ENCODE measurements at regions not wholly inside any gene's neighbourhood (a gene's known extent, or its start where the extent isn't known, plus 50 kb on each side); places are given as distances from the start of the nearest gene placed in this dataset.

DNA sequence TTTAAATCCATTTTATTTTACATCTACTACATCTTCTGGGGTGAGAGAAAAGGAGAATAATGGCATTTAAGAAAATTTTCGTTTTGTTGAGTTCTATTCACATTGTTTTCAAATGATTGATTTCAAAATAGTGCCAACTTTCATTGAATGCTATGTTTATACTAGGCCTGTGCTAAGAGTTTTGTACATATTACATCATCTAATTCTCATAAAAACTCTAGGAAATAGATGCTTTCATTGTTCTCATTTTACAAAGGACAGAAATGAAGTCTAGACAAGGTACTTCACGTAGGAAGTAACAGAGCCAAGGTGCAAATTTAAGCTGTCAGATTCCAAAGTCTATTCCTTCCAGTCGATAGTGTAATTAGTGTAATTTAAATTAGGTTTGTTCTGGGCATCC, 402.8 kb upstream of the UBE2E3 start:
- WGBS (ENCODE audit: insufficient coverage): no CpG with 5 or more reads among the region's 3 CpGs

DNA sequence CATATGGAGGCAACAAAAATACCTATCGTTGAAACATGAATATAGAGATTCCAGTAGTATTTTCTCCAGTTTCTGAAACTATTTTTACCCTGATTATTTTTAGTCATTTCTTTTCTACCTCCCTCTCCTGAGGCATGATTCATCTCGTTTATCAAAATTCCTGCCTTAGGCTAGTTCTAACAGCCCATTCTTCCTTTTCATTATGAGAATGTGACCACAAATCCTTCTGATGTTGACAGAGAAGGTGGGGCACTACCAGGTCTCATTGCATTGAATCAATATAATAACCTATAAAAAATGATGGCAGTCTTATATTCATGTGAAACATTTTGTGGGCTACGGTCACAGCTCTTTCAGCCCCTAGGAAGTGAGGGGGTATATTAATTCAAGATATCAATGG, 406.5 kb upstream of the UBE2E3 start:
- H3K27ac ChIP-seq (ENCODE audit: low read depth, low read length): no peak overlapping the region
- whole genome bisulfite sequencing (ENCODE audit: insufficient coverage): no CpG with 5 or more reads among the region's 3 CpGs

More for the DNA sequence above, 402.8 kb upstream of the UBE2E3 start:
- Histone ChIP-seq H3K36me3 (ENCODE audit: control insufficient read depth, insufficient read depth, low read length) (no peaks in the 10 kb centered on the region), H3K4me1 (ENCODE audit: control insufficient read depth, insufficient read depth, low read length) (no peaks in the 10 kb centered on the region), H3K4me3 (ENCODE audit: low read depth, low read length) (no peak overlapping the region), H3K27ac (ENCODE audit: low read depth, low read length) (no peak overlapping the region), H3K27me3 (ENCODE audit: control insufficient read depth, insufficient read depth, low read length) (no peaks in the 10 kb centered on the region), H3K9me3 (ENCODE audit: control insufficient read depth, insufficient read depth, low read length) (no peaks in the 10 kb centered on the region)
- no peak for DNase-seq (ENCODE audit: low read depth in 4 of 6, low spot score in 6 of 6)

DNA sequence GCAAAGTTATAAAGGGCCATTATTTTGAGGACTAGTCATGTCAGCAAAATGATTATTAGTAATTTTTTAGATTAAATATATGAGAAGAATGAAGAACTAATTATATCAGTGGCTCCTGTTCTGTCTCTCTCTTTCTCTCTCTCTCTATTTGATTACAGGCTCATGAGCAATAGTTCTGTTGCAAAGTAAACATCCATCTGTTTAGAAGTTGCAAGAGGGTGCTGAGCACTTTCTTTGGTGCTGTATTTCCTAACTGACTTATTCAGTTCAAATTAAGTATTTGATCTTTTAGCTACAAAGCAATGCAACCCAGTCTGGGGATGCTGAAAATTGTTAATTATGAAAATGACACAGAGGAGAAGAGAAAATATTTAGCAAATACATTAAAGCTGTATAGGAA, 408.1 kb upstream of the UBE2E3 start:
- Histone ChIP-seq H3K4me3 (ENCODE audit: low read depth, low read length) (no peak overlapping the region), H3K27ac (ENCODE audit: low read depth, low read length) (no peak overlapping the region), H3K27me3 (ENCODE audit: control insufficient read depth, insufficient read depth, low read length) (no peaks in the 10 kb centered on the region), H3K36me3 (ENCODE audit: control insufficient read depth, insufficient read depth, low read length) (no peaks in the 10 kb centered on the region), H3K9me3 (ENCODE audit: control insufficient read depth, insufficient read depth, low read length) (no peaks in the 10 kb centered on the region), H3K4me1 (ENCODE audit: control insufficient read depth, insufficient read depth, low read length) (no peaks in the 10 kb centered on the region)
- no peak for DNase-seq (ENCODE audit: low read depth in 4 of 6, low spot score in 6 of 6)

More for the DNA sequence above, 406.5 kb upstream of the UBE2E3 start:
- Histone ChIP-seq H3K9me3 (ENCODE audit: control insufficient read depth, insufficient read depth, low read length) (no peaks in the 10 kb centered on the region), H3K36me3 (ENCODE audit: control insufficient read depth, insufficient read depth, low read length) (no peaks in the 10 kb centered on the region), H3K4me3 (ENCODE audit: low read depth, low read length) (no peak overlapping the region), H3K4me1 (ENCODE audit: control insufficient read depth, insufficient read depth, low read length) (no peaks in the 10 kb centered on the region), H3K27me3 (ENCODE audit: control insufficient read depth, insufficient read depth, low read length) (no peaks in the 10 kb centered on the region)
- DNase-seq (ENCODE audit: low read depth in 4 of 6, low spot score in 6 of 6): no peak

DNA sequence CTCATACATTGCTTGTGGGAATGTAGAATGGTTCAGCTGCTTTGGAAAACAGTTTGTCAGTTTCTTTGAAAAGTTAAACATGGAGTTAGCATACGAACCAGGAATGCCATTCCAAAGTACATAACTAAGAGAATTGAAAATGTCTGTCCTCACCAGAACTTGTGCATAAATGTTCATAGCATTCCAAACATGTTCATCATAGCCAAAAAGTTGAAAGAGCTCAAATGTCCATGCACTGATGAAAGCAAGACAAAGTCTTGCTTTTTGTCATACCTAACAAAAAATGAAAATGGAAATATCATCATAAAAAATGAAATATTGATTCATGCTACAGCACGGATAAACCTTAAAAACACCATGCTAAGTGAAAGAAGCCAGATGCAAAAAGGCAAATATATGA, 408.8 kb upstream of the UBE2E3 start:
- Histone ChIP-seq H3K36me3 (ENCODE audit: control insufficient read depth, insufficient read depth, low read length) (no peaks in the 10 kb centered on the region), H3K27ac (ENCODE audit: low read depth, low read length) (no peak overlapping the region), H3K4me3 (ENCODE audit: low read depth, low read length) (no peak overlapping the region), H3K27me3 (ENCODE audit: control insufficient read depth, insufficient read depth, low read length) (no peaks in the 10 kb centered on the region), H3K9me3 (ENCODE audit: control insufficient read depth, insufficient read depth, low read length) (no peaks in the 10 kb centered on the region), H3K4me1 (ENCODE audit: control insufficient read depth, insufficient read depth, low read length) (no peaks in the 10 kb centered on the region)
- WGBS (ENCODE audit: insufficient coverage): no CpG with 5 or more reads among the region's 2 CpGs
- DNase-seq (ENCODE audit: low read depth in 4 of 6, low spot score in 6 of 6): no peak

DNA sequence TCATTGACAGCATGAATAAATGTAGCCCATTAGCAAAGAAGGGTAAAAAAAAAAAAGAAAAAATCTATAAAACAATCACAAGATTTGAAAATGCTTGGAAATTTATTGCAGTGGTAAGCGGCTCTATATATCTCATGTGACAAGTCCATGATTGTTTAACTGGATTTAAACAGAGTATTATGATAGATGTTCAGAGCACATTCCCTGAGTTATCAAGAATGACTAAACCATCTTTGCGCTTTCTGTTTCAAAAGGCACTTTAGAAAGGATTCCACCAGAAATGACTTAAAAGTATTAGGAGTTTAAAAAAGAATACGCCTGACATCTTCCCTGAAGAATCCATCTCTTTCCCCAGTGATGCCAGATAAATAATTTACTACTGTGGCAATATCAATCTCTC, 409.5 kb upstream of the UBE2E3 start:
- H3K4me3 ChIP-seq (ENCODE audit: low read depth, low read length): no peak overlapping the region
- no CpG with 5 or more reads among the region's 3 CpGs for WGBS (ENCODE audit: insufficient coverage)
- no peaks in the 10 kb centered on the region for H3K9me3 ChIP-seq (ENCODE audit: control insufficient read depth, insufficient read depth, low read length)
- H3K4me1 ChIP-seq (ENCODE audit: control insufficient read depth, insufficient read depth, low read length): no peaks in the 10 kb centered on the region
- H3K27ac ChIP-seq (ENCODE audit: low read depth, low read length): no peak overlapping the region
- no peak for DNase-seq (ENCODE audit: low read depth in 4 of 6, low spot score in 6 of 6)
- no peaks in the 10 kb centered on the region for H3K27me3 ChIP-seq (ENCODE audit: control insufficient read depth, insufficient read depth, low read length)
- no peaks in the 10 kb centered on the region for H3K36me3 ChIP-seq (ENCODE audit: control insufficient read depth, insufficient read depth, low read length)

DNA sequence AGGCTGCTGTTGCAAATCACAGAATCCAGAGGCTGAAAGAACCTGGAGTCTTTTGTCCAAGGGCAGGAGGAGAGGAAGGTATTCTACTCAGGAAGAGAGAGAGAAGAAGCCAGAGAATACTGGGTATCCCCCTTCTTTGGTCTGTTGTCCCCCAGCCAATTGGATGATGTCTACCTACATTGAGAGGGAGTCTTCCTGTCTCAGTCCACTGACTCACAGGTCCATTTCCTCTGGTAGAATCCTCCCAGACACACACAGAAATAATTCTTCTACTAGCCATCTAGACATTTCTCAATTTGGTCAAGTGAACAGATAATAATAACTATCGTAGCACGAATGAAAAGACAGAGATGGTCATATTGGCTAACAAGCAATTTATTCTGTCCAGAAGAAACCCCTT, 416.4 kb upstream of the UBE2E3 start:
- no peaks in the 10 kb centered on the region for H3K27me3 ChIP-seq (ENCODE audit: control insufficient read depth, insufficient read depth, low read length)
- H3K9me3 ChIP-seq (ENCODE audit: control insufficient read depth, insufficient read depth, low read length): no peaks in the 10 kb centered on the region
- no peaks in the 10 kb centered on the region for H3K36me3 ChIP-seq (ENCODE audit: control insufficient read depth, insufficient read depth, low read length)
- no peak overlapping the region for H3K27ac ChIP-seq (ENCODE audit: low read depth, low read length)
- H3K4me3 ChIP-seq (ENCODE audit: low read depth, low read length): no peak overlapping the region
- DNase-seq (ENCODE audit: low read depth in 4 of 6, low spot score in 6 of 6): no peak
- WGBS (ENCODE audit: insufficient coverage): no CpG with 5 or more reads among the region's 2 CpGs
- no peaks in the 10 kb centered on the region for H3K4me1 ChIP-seq (ENCODE audit: control insufficient read depth, insufficient read depth, low read length)

DNA sequence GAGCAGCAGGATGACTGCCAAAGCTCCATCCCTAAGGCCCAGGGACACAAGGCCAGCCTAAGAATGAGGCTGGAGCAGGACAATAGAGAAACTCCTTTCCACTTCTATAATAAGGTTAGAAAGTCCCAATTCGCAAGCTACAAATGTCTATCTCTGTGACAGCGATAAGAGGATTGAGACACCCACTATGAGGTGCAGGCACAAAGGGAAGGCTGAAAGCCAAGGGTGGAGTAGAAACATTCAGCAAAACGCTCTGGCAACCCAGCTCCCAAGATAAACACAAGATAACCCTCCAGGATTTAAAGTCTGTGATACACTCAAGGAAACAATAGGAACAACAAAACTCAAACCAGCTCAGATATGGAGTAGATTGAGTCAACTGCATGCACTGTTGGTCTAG, 418.0 kb upstream of the UBE2E3 start:
- no peak overlapping the region for H3K4me3 ChIP-seq (ENCODE audit: low read depth, low read length)
- no peaks in the 10 kb centered on the region for H3K27me3 ChIP-seq (ENCODE audit: control insufficient read depth, insufficient read depth, low read length)
- H3K4me1 ChIP-seq (ENCODE audit: control insufficient read depth, insufficient read depth, low read length): no peaks in the 10 kb centered on the region
- WGBS (ENCODE audit: insufficient coverage): no CpG with 5 or more reads among the region's 3 CpGs
- no peak overlapping the region for H3K27ac ChIP-seq (ENCODE audit: low read depth, low read length)
- no peak for DNase-seq (ENCODE audit: low read depth in 4 of 6, low spot score in 6 of 6)
- H3K9me3 ChIP-seq (ENCODE audit: control insufficient read depth, insufficient read depth, low read length): no peaks in the 10 kb centered on the region
- H3K36me3 ChIP-seq (ENCODE audit: control insufficient read depth, insufficient read depth, low read length): no peaks in the 10 kb centered on the region

DNA sequence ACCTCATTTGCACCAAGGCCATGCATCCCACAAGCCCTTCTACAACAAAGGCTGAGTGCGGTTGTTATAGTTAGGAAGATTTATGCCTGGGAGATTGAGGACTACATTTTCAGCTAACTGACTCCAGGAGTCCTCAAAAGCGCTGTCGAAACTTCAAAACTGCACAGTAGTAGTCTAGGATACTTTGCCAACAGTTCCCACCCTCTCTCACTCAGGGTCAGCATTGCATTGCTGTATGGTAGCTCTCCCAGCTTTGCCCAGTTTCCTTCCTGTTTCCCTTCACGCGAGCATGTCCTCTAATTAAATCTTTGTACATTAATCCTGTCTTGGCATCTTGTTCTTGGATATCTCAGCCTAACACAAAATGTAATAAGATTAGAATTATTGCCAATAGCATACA, 420.6 kb upstream of the UBE2E3 start:
- Histone ChIP-seq H3K9me3 (ENCODE audit: control insufficient read depth, insufficient read depth, low read length) (no peaks in the 10 kb centered on the region), H3K27me3 (ENCODE audit: control insufficient read depth, insufficient read depth, low read length) (no peaks in the 10 kb centered on the region), H3K4me1 (ENCODE audit: control insufficient read depth, insufficient read depth, low read length) (no peaks in the 10 kb centered on the region), H3K27ac (ENCODE audit: low read depth, low read length) (no peak overlapping the region), H3K4me3 (ENCODE audit: low read depth, low read length) (no peak overlapping the region), H3K36me3 (ENCODE audit: control insufficient read depth, insufficient read depth, low read length) (no peaks in the 10 kb centered on the region)
- WGBS (ENCODE audit: insufficient coverage): 40% methylated on average over 2 of the region's 5 CpGs
- peak in 2 of 6 donors; percentile 1 to 9 for DNase-seq (ENCODE audit: low read depth in 4 of 6, low spot score in 6 of 6)

DNA sequence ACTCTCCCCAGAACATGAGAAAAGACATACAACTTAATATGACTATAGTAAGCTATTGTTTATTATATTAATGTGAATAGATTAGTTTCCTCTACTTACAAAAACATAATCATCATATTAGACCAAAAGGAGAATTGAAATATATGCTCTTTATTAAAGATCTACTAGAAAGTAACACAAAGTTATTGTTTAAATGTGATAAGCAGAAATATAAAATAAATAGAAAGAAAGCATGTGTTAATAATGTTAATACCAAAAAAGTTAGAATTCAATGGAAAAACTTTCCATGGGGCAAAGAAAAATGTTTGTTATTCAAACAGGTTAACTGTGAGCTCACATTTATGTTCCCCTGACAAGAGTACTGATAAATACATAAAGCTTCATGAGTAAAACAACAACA, 421.4 kb upstream of the UBE2E3 start:
- no peak overlapping the region for H3K27ac ChIP-seq (ENCODE audit: low read depth, low read length)
- no peaks in the 10 kb centered on the region for H3K27me3 ChIP-seq (ENCODE audit: control insufficient read depth, insufficient read depth, low read length)
- no peak for DNase-seq (ENCODE audit: low read depth in 4 of 6, low spot score in 6 of 6)
- H3K4me3 ChIP-seq (ENCODE audit: low read depth, low read length): no peak overlapping the region
- no peaks in the 10 kb centered on the region for H3K4me1 ChIP-seq (ENCODE audit: control insufficient read depth, insufficient read depth, low read length)
- no peaks in the 10 kb centered on the region for H3K36me3 ChIP-seq (ENCODE audit: control insufficient read depth, insufficient read depth, low read length)
- no peaks in the 10 kb centered on the region for H3K9me3 ChIP-seq (ENCODE audit: control insufficient read depth, insufficient read depth, low read length)

DNA sequence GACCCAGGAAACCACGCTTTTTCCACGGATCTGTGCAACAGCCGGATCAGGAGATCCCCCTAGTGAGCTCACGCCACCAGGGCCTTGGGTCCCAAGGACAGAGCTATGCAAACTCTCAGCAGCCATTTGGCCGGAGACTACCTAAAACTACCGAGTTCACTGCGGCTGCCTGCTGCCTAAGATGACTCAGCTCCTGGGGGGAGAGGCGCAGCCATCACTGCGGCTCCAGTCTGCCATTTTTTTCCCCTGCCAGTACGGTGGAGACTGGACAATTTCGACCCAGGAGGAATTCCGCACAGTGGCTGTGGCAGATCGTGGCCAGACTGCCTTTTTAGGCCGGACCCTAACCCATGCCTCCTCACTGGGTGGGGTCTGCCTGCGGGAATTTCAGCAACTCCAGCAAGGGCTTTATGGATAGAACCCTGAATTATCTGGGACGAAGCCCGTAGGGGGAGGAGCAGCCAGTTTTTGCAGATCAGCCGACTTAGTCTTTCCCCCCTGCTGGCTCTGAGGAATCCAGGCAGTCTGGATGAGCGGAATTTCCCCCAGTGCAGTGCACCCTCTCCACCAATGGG, 424.9 kb upstream of the UBE2E3 start:
- Histone ChIP-seq H3K27ac (ENCODE audit: low read depth, low read length) (no peak overlapping the region), H3K36me3 (ENCODE audit: control insufficient read depth, insufficient read depth, low read length) (no peaks in the 10 kb centered on the region), H3K27me3 (ENCODE audit: control insufficient read depth, insufficient read depth, low read length) (no peaks in the 10 kb centered on the region), H3K4me1 (ENCODE audit: control insufficient read depth, insufficient read depth, low read length) (no peaks in the 10 kb centered on the region), H3K9me3 (ENCODE audit: control insufficient read depth, insufficient read depth, low read length) (no peaks in the 10 kb centered on the region), H3K4me3 (ENCODE audit: low read depth, low read length) (no peak overlapping the region)
- WGBS (ENCODE audit: insufficient coverage): 94% methylated on average over 19 of the region's 19 CpGs
- DNase-seq (ENCODE audit: low read depth in 4 of 6, low spot score in 6 of 6): no peak
